BE2C (cell line): ENCODE measurements at regions not wholly inside any gene's neighbourhood (a gene's known extent, or its start where the extent isn't known, plus 50 kb on each side); places are given as distances from the start of the nearest gene placed in this dataset.

Source experiments
- DNase-seq: peaks from one replicate; pipeline ENCODE4 v3.0.0-alpha.2; 2020
- H3K27me3 ChIP-seq: fragments of 250-450 bp; sonication (Bioruptor Pico); 2 replicates; pipeline ENCODE4 v1.5.1; 2020; ENCODE audit warnings: mild to moderate bottlenecking
- H3K36me3 ChIP-seq: fragments of 250-450 bp; sonication (Bioruptor Pico); 2 replicates; pipeline ENCODE4 v1.5.1; 2020; ENCODE audit warnings: mild to moderate bottlenecking
- H3K4me1 ChIP-seq: fragments of 250-450 bp; sonication (Bioruptor Pico); 2 replicates; pipeline ENCODE4 v1.5.1; 2020
- H3K4me3 ChIP-seq: 2 replicates; pipeline ENCODE4 v1.5.1; 2011; ENCODE audit warnings: low read depth, low read length
- H3K9me3 ChIP-seq: fragments of 250-450 bp; sonication (Bioruptor Pico); 2 replicates; pipeline ENCODE4 v1.5.1; 2020
- TF ChIP-seq, protein P1 (sequence below): IDR thresholded peaks from 2 replicates; pipeline ENCODE4 v1.5.1; 2012; ENCODE audit warnings: mild to moderate bottlenecking, low read depth, low read length

DNA sequence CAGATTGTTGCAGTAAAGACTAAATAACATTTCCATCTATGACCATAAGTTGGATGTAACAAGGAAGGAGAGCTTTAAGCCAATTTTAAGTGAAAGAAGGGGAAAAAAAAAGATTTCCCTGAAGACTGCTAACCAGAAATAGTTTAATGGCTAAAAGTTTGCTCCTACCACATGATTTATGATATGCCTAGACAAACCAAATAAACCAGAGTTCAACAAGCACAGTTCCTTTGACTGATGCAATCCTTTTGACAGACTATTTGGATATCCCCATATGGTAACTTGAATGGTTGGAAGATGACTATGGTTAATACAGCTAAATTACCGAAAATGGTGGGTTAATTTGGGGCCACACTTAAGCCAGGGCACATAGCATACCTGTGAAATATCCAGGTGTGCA lies 338.5 kb downstream of the CETN3 start:
- Histone ChIP-seq H3K4me1 (no peaks in the 10 kb centered on the region), H3K36me3 (no peaks in the 10 kb centered on the region), H3K9me3 (no peaks in the 10 kb centered on the region), H3K27me3 (no peaks in the 10 kb centered on the region), H3K4me3 (no peak overlapping the region)
- TF ChIP-seq, protein P1, sequence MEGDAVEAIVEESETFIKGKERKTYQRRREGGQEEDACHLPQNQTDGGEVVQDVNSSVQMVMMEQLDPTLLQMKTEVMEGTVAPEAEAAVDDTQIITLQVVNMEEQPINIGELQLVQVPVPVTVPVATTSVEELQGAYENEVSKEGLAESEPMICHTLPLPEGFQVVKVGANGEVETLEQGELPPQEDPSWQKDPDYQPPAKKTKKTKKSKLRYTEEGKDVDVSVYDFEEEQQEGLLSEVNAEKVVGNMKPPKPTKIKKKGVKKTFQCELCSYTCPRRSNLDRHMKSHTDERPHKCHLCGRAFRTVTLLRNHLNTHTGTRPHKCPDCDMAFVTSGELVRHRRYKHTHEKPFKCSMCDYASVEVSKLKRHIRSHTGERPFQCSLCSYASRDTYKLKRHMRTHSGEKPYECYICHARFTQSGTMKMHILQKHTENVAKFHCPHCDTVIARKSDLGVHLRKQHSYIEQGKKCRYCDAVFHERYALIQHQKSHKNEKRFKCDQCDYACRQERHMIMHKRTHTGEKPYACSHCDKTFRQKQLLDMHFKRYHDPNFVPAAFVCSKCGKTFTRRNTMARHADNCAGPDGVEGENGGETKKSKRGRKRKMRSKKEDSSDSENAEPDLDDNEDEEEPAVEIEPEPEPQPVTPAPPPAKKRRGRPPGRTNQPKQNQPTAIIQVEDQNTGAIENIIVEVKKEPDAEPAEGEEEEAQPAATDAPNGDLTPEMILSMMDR, result no peak
- no peak for DNase-seq

DNA sequence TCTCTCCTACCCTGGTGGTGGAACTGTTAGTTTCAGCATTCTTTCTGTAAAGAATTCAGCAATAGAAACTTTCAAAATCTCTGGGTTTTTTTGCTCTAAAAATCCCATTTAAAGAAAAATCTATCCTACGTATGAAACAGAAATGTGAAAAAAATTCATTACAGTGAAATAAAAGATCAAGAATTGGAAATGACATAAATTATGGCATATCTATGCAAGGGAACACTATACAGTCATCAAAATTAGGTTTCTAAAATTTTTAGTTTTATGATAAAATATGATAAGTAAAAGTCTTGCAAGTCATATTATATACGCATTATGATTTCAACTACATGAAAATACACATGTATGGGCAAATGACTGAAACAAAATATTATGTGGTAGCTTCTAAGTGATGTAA lies 342.6 kb downstream of the CETN3 start:
- H3K9me3 ChIP-seq, result no peaks in the 10 kb centered on the region
- no peak overlapping the region for H3K4me3 ChIP-seq
- no peaks in the 10 kb centered on the region for H3K27me3 ChIP-seq
- H3K4me1 ChIP-seq, result no peaks in the 10 kb centered on the region
- no peak for DNase-seq
- no peaks in the 10 kb centered on the region for H3K36me3 ChIP-seq
- TF ChIP-seq, protein P1, result no peak

DNA sequence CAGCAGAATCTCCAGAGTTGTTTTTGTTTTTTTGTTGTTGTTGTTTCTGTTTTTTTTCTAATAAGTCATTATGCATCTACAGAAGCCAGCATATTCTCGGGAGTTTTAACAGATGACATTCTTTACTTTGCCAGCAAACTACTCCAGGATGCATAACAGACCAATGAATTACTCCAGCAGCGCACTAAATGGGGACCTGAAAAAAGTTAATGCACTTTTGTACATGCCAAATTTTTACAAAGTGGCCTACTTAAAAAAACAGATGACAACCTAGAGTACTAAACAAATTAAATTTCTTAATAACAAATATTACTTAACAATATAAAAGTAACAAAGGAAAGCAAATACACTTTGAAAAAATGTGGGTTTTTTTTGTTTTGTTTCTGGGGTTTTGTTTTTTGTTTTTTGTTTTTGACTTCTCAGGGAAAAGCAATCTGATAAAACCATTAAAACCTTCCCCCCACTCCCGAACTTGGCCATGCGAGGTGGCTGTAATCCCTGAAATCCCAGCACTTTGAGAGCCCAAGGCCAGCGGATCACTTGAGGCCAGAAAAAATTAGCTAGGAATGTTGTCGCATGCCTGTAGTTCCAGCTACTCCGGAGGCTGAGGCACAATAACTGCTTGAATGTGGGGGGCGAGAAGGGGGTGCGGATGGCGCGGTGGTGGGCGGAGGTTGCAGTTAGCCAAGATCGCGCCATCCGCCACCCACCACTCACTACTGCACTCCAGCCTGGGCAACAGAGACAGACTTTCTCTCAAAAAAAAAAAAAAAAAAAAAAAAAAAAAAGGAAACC lies 352.4 kb downstream of the CETN3 start:
- Histone ChIP-seq H3K27me3 (no peaks in the 10 kb centered on the region; the same call in 1 of the 2 replicates), H3K9me3 (no peaks in the 10 kb centered on the region; the same call in 1 of the 2 replicates), H3K36me3 (no peaks in the 10 kb centered on the region), H3K4me3 (no peak overlapping the region), H3K4me1 (no peaks in the 10 kb centered on the region)
- TF ChIP-seq, protein P1, result no peak
- DNase-seq, result no peak

DNA sequence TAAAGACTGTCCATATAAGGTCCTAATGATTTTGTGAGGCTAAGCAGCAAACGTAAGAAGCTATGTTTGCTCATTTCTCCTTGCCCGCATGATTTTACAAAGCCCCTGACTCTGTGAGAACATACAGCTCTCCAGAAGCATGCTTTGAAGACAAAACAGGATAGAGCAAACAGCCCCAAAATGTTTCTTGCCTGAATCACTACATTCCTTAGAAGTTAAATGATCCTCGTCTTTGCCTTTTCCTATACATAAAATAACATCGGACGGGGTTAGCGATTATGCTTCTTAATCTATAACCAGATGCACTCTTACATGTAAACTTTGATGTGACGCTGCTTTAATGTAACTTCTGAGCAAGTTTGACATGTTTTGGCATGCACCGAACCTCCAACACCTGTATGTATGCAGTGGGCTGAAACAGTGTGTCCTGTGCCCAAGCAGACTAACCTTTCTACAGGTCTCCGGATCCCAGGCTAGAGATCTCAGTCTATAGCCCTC lies 353.7 kb downstream of the CETN3 start:
- no peak for DNase-seq
- Histone ChIP-seq H3K27me3 (no peaks in the 10 kb centered on the region), H3K36me3 (no peaks in the 10 kb centered on the region), H3K4me1 (no peaks in the 10 kb centered on the region), H3K4me3 (no peak overlapping the region), H3K9me3 (no peaks in the 10 kb centered on the region; the same call in 1 of the 2 replicates)
- TF ChIP-seq, protein P1, result no peak

DNA sequence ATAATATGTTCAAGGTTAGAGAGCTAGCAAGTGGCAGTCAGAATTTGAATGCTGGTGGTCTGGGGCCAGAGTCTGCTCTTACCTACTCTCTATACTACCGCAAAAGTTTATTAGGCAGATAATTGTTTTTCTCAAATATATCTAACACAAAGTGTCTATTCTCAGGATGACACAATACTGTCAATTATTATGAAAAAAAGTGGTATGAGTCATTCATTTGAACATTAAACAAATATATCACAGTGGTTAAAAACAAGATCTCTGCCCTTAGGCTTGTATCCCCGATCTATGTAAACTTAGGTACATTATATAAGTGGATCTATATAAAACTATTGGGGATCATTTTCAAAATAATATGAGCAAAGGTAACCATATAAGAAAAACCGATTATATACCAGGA lies 354.9 kb downstream of the CETN3 start:
- Histone ChIP-seq H3K27me3 (no peaks in the 10 kb centered on the region), H3K36me3 (no peaks in the 10 kb centered on the region), H3K9me3 (no peaks in the 10 kb centered on the region; the same call in 1 of the 2 replicates), H3K4me1 (no peaks in the 10 kb centered on the region), H3K4me3 (no peak overlapping the region)
- TF ChIP-seq, protein P1, result no peak
- DNase-seq, result no peak

DNA sequence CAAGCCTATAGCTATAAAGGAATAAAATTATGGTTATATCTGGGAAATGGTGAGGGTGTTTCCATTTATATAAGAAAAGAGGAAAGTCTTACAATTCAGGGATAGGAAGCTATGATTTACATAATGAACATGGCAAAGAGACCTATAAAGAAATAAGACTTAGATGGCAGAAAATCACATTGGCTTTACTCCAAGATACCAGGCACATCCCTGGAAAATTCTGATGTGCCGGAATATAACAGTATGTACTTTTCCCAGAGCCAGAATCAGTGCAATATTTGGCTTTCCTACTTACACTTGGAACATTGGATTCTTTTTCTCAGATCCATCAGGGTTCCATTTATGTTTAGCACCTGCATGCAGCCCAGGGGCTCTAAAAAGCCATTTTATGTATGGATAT lies 357.8 kb downstream of the CETN3 start:
- no peaks in the 10 kb centered on the region for H3K4me1 ChIP-seq
- H3K4me3 ChIP-seq, result no peak overlapping the region
- TF ChIP-seq, protein P1, result no peak
- H3K27me3 ChIP-seq, result no peaks in the 10 kb centered on the region
- no peaks in the 10 kb centered on the region for H3K36me3 ChIP-seq
- H3K9me3 ChIP-seq, result no peaks in the 10 kb centered on the region; the same call in 1 of the 2 replicates
- no peak for DNase-seq
